GM06990 (cell line): ENCODE measurements at regions not wholly inside any gene's neighbourhood (a gene's known extent, or its start where the extent isn't known, plus 50 kb on each side); places are given as distances from the start of the nearest gene placed in this dataset.

Experiments
- DNase-seq: peaks from one replicate; pipeline ENCODE4 v3.0.0-alpha.2; 2011; ENCODE audit not compliant: insufficient read length; ENCODE audit errors: extremely low read depth
- H3K27me3 ChIP-seq: replicated peaks from 2 replicates; pipeline ENCODE4 v1.6.0; 2011; ENCODE audit warnings: low read length; ENCODE audit not compliant: control insufficient read depth, insufficient read depth
- H3K36me3 ChIP-seq: 2 replicates; pipeline ENCODE4 v1.5.1; 2011; ENCODE audit warnings: low read length; ENCODE audit not compliant: control insufficient read depth, insufficient read depth
- H3K4me3 ChIP-seq: replicated peaks from 2 replicates; pipeline ENCODE4 v1.5.1; 2011; ENCODE audit warnings: low read depth, mild to moderate bottlenecking, control low read depth, low read length
- TF ChIP-seq, protein P1 (sequence below): IDR thresholded peaks from 2 replicates; pipeline ENCODE4 v1.5.1; 2011; ENCODE audit warnings: low read length, control low read depth, mild to moderate bottlenecking, inconsistent platforms; ENCODE audit not compliant: insufficient read depth, poor library complexity, severe bottlenecking

DNA sequence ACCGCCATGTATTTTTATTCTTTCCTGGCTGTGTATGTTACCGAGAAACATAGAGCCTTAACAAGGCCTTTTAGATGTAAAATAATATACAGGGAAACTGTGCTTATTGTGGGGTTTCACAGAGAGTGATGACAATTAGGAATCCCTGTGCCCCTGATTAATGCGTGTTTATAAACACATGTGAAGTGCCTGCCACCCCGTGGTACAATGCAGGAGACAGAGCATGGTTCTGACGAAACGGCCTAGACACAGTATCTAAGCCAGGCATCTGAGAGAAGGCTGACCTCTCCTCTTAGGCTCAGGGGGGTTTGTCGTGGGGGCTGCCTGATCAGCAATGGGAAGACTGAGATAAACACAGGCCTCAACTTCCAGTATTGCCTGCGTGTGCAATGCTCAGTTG, 200.0 kb downstream of the AJAP1 start:
- no peaks in the 10 kb centered on the region for H3K36me3 ChIP-seq
- H3K4me3 ChIP-seq = no peak overlapping the region
- TF ChIP-seq, protein P1, sequence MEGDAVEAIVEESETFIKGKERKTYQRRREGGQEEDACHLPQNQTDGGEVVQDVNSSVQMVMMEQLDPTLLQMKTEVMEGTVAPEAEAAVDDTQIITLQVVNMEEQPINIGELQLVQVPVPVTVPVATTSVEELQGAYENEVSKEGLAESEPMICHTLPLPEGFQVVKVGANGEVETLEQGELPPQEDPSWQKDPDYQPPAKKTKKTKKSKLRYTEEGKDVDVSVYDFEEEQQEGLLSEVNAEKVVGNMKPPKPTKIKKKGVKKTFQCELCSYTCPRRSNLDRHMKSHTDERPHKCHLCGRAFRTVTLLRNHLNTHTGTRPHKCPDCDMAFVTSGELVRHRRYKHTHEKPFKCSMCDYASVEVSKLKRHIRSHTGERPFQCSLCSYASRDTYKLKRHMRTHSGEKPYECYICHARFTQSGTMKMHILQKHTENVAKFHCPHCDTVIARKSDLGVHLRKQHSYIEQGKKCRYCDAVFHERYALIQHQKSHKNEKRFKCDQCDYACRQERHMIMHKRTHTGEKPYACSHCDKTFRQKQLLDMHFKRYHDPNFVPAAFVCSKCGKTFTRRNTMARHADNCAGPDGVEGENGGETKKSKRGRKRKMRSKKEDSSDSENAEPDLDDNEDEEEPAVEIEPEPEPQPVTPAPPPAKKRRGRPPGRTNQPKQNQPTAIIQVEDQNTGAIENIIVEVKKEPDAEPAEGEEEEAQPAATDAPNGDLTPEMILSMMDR = no peak
- DNase-seq = no peak
- no peaks in the 10 kb centered on the region for H3K27me3 ChIP-seq

DNA sequence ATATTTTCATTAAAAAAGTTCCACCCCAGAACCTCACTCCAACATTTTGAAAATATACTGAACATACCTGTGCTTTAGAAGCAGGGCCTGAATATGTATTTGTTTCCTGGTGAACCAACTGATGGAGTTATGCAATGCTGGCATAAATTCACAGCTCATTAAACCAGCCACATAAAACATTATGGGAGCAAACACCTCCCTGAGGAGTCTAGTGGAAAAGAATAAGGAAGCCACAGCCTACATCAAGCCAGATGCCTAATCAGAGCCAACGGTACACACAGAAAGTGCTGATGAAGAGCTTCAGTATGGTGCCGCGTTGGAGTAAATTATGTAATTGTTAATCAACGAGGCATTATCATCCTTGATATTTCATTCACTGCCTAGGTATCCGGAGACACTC, 199.5 kb downstream of the AJAP1 start:
- no peak for DNase-seq

DNA sequence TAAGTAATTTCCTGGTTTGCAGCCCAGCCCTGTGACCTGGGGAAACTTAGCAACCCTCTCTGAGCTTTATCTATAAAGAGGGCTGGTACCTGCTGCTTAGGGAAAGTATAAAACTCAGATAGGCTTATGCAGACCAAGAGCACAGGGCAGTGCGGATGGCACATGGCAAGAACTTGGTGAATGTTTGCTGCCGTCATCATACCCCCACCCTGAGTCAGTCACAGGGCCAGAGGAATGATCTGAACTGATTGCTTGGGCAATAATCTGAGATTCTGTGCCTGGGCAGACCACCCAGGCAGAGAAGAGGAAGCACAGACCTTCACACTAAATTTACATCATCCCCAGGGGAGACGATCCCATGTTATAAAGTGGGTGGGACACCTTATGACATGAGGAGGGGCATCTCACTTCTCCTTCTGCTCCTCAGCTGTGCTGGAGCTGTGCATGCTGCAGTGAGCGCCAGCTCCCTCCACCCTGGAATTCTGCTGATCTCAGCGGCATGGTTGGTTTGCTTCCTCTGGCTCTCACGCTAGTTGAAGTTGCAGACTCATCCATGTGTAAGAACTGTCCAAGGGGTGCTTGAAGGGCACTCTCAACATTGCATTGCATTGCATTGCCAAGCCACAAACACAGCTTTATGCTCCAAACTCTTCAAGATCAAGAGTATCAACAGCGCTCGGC, 197.1 kb downstream of the AJAP1 start:
- TF ChIP-seq, protein P1 = no peak
- DNase-seq = no peak
- Histone ChIP-seq H3K36me3 (no peaks in the 10 kb centered on the region), H3K4me3 (no peak overlapping the region), H3K27me3 (no peaks in the 10 kb centered on the region)

More for the DNA sequence above, 199.5 kb downstream of the AJAP1 start:
- Histone ChIP-seq H3K27me3 (no peaks in the 10 kb centered on the region), H3K36me3 (no peaks in the 10 kb centered on the region), H3K4me3 (no peak overlapping the region)
- TF ChIP-seq, protein P1 = no peak

DNA sequence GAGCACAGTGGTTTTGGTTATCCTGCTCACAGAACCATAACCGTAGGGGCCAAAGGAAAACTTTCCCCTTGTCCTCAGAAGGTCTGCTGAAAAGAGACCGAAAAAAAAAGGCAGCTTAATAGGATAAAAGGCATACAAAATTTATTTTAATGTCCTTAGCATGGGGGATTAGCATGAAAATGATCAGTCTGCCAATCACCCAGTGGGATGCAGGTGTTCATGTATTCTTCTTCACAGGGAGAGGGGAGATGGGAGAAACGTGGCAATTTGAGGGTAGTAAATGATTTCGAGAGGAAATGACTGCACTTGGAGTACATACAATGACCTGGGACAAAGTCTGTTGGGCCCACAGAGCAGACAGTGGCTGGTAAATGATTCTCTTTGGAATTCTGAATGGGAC, 194.0 kb downstream of the AJAP1 start:
- Histone ChIP-seq H3K4me3 (no peak overlapping the region), H3K27me3 (no peaks in the 10 kb centered on the region), H3K36me3 (no peaks in the 10 kb centered on the region)
- no peak for DNase-seq
- TF ChIP-seq, protein P1 = no peak

DNA sequence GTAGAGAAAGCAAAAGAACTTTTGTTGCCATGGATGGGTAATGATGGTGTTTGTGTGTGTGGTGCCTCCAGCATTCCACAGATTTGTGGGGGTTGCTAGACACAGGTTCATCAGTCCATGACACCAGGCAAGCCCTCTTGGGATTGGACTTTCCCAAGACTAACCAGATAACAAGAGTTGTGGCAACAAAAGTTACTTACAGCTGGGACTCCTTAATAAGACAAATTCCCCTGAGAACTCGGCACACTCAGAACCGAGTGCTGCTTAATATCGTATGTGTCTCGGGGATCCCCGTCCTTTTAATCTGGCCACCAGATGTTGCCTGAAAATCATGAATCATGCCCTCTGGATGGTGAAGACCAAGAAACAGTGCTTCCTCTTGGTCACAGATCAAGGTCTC, 193.3 kb downstream of the AJAP1 start:
- TF ChIP-seq, protein P1 = no peak
- Histone ChIP-seq H3K27me3 (no peaks in the 10 kb centered on the region), H3K4me3 (no peak overlapping the region), H3K36me3 (no peaks in the 10 kb centered on the region)
- DNase-seq = no peak
